Aorta (tissue), 5 donors: ENCODE measurements at regions not wholly inside any gene's neighbourhood (a gene's known extent, or its start where the extent isn't known, plus 50 kb on each side); places are given as distances from the start of the nearest gene placed in this dataset.

Experiments
- ATAC-seq: fragments of 200-7000 bp; cut with Tn5 transposase; one replicate; pipeline ENCODE4 v1.9.1; 2022; ENCODE audit warnings: moderate library complexity; ENCODE audit not compliant: low FRiP score
- DNase-seq, 2 donors: peaks; one replicate each; pipeline ENCODE4 v3.0.0-alpha.2; 2020
- H3K27ac ChIP-seq, 2 donors: one replicate each; pipeline ENCODE4 v1.5.1; 2013; ENCODE audit warnings: low read length in 2 of 2, mild to moderate bottlenecking in 2 of 2, moderate library complexity in 2 of 2, control low read depth in 1 of 2, inconsistent platforms in 1 of 2, low read depth in 1 of 2
- H3K27me3 ChIP-seq, 2 donors: one replicate each; pipeline ENCODE4 v1.6.1; 2013; ENCODE audit warnings: control low read depth in 1 of 2, low read length in 1 of 2, mild to moderate bottlenecking in 1 of 2, moderate library complexity in 1 of 2; ENCODE audit not compliant: insufficient read depth in 2 of 2, control insufficient read depth in 1 of 2
- H3K36me3 ChIP-seq, 2 donors: one replicate each; pipeline ENCODE4 v1.6.1; 2013; ENCODE audit warnings: control low read depth in 1 of 2, low read length in 1 of 2, mild to moderate bottlenecking in 1 of 2; ENCODE audit not compliant: insufficient read depth in 2 of 2, control insufficient read depth in 1 of 2
- H3K4me1 ChIP-seq, 2 donors: one replicate each; pipeline ENCODE4 v1.6.1; 2013; ENCODE audit warnings: low read length in 2 of 2, control low read depth in 1 of 2, mild to moderate bottlenecking in 1 of 2, moderate library complexity in 1 of 2; ENCODE audit not compliant: insufficient read depth in 2 of 2, control insufficient read depth in 1 of 2
- H3K4me3 ChIP-seq, 2 donors: one replicate each; pipeline ENCODE4 v1.5.1; 2013; ENCODE audit warnings: low read length in 2 of 2, control low read depth in 1 of 2, mild to moderate bottlenecking in 1 of 2
- H3K9me3 ChIP-seq: one replicate; pipeline ENCODE4 v1.6.1; 2013; ENCODE audit warnings: mild to moderate bottlenecking, low read length; ENCODE audit not compliant: control insufficient read depth
- WGBS, 2 donors: extraction: QIAGEN DNeasy Blood & Tissue Kit; methylation state at CpG; one replicate each; pipeline ENCODE4 v1.1.7; 2013; 5-methylcytosine and 5-hydroxymethylcytosine counted together
- intact Hi-C, 2 donors: fragments of 100-400 bp; cut with DNase I; formaldehyde crosslinking; loops; one replicate each; pipeline versions ENCODE4 v1.14.2 to v1.15.0; 2022
- donor health status: healthy with polysubstance abuse.
- donor health status: Bipolar disorder and iron deficiency.
- donor health status: DM: no; HTN: no; CAD: no.
- donor health status: DM: no; HTN: no; CAD: no.
- donor health status: DM: yes; HTN: yes; CAD: no.

DNA sequence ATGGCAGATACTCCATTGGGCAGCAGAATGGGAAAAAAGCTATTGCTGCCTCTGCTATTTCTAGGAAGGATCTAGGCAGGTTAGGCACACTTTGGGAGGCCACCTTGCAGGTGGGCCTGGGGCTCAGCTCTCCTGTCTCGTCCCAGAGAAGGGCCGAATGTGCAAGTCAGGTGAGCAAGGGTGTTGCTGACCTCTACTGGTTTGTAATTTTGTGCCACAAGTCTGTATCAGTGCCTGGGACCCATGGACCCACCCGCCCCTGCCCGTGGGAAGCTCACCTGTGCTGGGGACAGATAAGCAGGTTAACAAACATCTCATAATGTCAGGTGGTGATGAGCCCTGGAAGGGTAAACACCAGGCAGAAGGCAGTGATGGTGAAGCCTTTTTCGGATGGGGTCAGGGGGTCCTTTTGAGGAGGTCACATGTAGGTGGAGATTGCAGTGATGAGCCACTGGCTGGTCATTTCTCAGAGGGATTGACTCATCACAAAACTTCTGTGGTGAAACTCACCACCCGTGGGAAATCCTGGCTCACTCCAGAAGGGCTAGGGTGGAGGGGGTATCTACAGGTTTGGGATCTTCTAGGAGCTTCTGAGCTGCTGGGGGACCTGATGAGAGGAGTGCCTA is 161.3 kb downstream of the KLF13 start:
- H3K27ac ChIP-seq, result peak overlapping the region; percentile 17 to 29
- H3K4me1 ChIP-seq, result peaks cover 0 to 5% of the 10 kb centered on the region in 2 donors
- no peaks in the 10 kb centered on the region for H3K27me3 ChIP-seq
- WGBS, 2 donors, result 75 to 76% methylated on average over 6 of the region's 6 CpGs
- no peak for DNase-seq
- no peaks in the 10 kb centered on the region for H3K36me3 ChIP-seq
- peak; percentile 1 for ATAC-seq
- H3K4me3 ChIP-seq, result no peak overlapping the region
- no peaks in the 10 kb centered on the region for H3K9me3 ChIP-seq
- intact Hi-C loops, result loop anchor here in 1 of 2 donors (2.0 to 10.0 kb wide), 5 partner anchors 51 to 493 kb away; partner anchors contain the start of genes KLF13 and MTMR10

DNA sequence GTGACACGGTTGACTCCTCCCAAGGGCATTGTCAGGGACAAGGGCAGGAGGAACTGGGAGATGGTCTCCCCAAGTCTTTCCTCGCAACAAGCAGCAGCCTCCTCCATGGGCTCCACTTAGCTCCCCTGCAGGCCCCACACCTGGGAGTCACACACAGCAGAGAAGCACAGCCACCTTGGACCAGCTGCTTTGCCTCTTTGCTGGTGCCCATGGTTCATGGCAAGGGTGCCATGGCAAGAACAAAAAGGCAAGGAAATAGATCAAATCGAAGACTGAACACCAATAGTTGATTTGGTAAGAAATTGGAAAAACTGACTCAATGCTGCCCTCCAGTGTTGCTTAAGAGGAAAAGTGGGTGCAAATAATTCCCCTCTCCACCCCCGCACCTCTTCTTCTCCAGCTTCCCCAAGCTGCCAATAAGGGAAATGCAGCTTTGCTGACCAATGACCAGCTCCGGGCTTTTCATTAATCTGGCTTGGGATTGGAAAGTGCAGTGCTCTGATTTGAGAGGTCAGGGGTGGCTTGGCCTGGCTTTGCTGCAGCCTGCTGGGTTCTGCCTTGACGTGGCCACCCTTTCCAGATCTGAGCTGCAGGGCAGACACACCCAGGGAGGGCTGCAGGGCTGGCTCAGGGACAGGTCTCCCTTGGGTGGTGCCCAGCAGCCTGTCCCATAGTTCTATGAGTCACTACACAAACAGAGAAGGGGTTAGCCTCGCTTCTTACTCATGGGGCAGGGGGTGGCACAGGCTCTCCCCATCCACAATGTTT is 162.0 kb downstream of the KLF13 start:
- H3K27ac ChIP-seq, result peak overlapping the region; percentile 17 to 29
- WGBS, 2 donors, result 20% methylated on average over 7 of the region's 7 CpGs
- ATAC-seq, result peak; percentile 91
- peaks cover 0 to 5% of the 10 kb centered on the region in 2 donors for H3K4me1 ChIP-seq
- H3K4me3 ChIP-seq, result no peak overlapping the region
- H3K27me3 ChIP-seq, result no peaks in the 10 kb centered on the region
- intact Hi-C loops, result loop anchor here in 1 of 2 donors (2.0 to 10.0 kb wide), 5 partner anchors 51 to 494 kb away; partner anchors contain the start of genes KLF13 and MTMR10
- peak in 1 of 2 donors; percentile 76 for DNase-seq
- no peaks in the 10 kb centered on the region for H3K9me3 ChIP-seq
- no peaks in the 10 kb centered on the region for H3K36me3 ChIP-seq

DNA sequence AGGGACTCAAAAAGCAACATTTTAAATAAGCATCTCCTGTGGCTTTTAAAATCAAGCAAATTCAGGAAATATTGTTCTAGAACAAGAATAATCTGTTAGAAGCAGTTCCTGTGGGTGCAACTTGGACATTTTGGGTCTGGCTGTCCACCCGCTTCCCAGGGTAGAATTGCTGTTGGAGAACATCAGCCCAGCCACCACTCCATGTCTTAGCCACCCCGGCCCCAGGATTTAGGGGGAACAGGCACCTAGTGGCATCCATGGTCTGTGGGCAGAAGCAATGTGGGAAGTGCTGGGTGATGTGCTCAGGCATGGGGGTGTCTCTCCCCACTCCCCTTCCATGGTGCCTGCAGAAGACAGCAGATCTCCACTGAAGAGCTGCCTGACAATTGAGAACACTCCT is 162.6 kb downstream of the KLF13 start:
- Histone ChIP-seq H3K9me3 (no peaks in the 10 kb centered on the region), H3K27ac (no peak overlapping the region), H3K36me3 (no peaks in the 10 kb centered on the region), H3K4me3 (no peak overlapping the region), H3K4me1 (peaks cover 0 to 5% of the 10 kb centered on the region in 2 donors), H3K27me3 (no peaks in the 10 kb centered on the region)
- WGBS, 2 donors, result 88 to 89% methylated on average over 2 of the region's 2 CpGs
- DNase-seq (no peak), ATAC-seq (no peak)
- intact Hi-C loops, result loop anchor here in 1 of 2 donors (2.0 to 10.0 kb wide), 5 partner anchors 52 to 494 kb away; partner anchors contain the start of genes KLF13 and MTMR10

DNA sequence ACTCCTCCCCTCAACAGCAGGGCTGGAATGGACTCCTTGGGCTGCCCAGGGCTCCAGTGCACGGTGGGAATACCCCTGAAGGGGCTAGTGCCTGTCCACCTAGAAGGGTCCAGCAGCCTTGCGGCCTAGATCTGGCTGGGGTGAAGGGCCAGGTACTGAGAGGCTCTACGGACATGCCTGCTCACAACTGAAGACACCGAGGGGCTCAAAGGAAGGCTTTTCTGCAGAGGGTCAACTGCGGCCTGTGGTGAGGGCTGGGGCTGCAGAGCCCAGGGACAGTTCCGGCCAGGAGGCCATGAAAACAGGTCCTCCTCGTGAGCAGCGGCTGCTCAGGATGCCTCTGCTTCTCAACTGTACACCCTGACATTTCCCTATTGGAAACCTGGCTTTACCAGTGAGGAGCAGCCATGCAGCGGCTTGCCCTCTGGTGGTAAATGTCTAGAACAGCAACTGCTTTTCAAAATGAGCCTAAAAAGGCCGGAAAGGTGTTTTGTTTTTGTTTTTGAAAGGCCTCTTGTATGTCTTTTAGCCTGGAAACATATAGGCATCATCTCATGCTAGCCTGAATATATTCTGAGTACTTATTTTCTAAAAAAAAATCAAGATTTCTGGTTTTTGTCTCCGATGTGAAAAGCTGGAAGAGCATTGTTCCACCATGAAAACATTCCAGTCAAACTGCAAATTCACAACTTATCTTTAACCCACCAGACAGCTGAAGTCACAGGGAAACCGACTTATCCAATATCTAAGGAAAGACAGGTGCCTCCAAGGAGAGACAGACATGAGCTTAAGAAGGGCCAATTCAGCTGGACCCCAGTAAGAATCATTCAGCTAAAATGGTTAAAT is 163.4 kb downstream of the KLF13 start:
- DNase-seq (no peak), ATAC-seq (peak; percentile 80)
- Histone ChIP-seq H3K27me3 (no peaks in the 10 kb centered on the region), H3K4me3 (no peak overlapping the region), H3K4me1 (peaks cover 0 to 5% of the 10 kb centered on the region in 2 donors), H3K9me3 (no peaks in the 10 kb centered on the region), H3K36me3 (no peaks in the 10 kb centered on the region), H3K27ac (no peak overlapping the region)
- intact Hi-C loops, result loop anchor here (2.0 to 10.0 kb wide), 6 partner anchors 53 to 495 kb away; partner anchors contain the start of genes KLF13 (in 1 of the 2) and MTMR10 (in 1 of the 2)
- WGBS, 2 donors, result 44% methylated on average over 12 of the region's 12 CpGs

DNA sequence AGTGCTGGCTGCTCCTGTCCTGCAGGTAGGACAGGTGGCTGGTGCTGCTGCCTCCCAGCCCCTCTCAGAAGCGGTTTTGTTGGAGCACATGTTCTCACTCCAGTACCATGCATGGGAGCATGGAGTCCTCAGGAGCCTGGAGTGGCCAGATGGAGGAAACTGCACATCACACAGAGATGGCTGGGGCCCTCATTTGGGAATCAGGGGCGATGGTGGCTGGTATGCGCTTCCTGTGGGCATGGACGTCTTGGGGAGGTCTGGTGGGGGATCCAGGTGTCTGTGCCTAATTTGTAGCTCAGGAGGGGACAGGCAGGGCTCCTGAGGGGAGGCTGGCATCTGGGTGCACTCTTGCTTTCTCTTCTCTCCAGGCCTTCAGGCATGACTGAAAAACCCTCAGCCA is 168.2 kb downstream of the KLF13 start:
- intact Hi-C loops, result loop anchor here in 1 of 2 donors (5.0 kb wide), 1 partner anchor 292 kb away; no protein-coding TSS in a partner anchor
- no peak for DNase-seq
- WGBS, 2 donors, result 73 to 84% methylated on average over 4 of the region's 4 CpGs

DNA sequence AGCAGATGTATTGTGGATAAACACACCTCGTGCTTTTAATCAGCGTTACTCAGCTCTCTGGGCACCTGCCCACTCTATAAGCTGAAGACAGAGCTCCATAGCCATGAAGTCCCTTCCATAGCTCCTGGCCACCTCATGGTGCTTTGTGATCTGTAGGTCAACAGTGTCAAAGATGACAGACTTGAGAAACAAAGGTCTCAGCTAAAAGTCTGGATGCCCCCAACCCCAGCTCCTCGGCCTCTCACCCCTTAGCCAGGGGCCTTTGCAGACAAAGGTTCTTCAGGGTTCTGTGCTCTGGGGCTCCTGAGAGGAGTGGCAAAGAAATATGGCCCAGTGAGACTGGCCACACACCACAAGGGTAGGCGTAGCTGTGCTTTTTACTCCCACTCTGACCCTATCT is 168.6 kb downstream of the KLF13 start:
- WGBS, 2 donors, result 77 to 82% methylated on average over 4 of the region's 4 CpGs
- Histone ChIP-seq H3K27ac (no peak overlapping the region), H3K27me3 (no peaks in the 10 kb centered on the region), H3K36me3 (no peaks in the 10 kb centered on the region), H3K9me3 (no peaks in the 10 kb centered on the region), H3K4me1 (no peaks in the 10 kb centered on the region), H3K4me3 (no peak overlapping the region)
- no peak for ATAC-seq
- intact Hi-C loops, result no loop called here
- no peak for DNase-seq

More for the DNA sequence above, 168.2 kb downstream of the KLF13 start:
- Histone ChIP-seq H3K27ac (no peak overlapping the region), H3K9me3 (no peaks in the 10 kb centered on the region), H3K36me3 (no peaks in the 10 kb centered on the region), H3K27me3 (no peaks in the 10 kb centered on the region), H3K4me1 (no peaks in the 10 kb centered on the region), H3K4me3 (no peak overlapping the region)
- no peak for ATAC-seq

DNA sequence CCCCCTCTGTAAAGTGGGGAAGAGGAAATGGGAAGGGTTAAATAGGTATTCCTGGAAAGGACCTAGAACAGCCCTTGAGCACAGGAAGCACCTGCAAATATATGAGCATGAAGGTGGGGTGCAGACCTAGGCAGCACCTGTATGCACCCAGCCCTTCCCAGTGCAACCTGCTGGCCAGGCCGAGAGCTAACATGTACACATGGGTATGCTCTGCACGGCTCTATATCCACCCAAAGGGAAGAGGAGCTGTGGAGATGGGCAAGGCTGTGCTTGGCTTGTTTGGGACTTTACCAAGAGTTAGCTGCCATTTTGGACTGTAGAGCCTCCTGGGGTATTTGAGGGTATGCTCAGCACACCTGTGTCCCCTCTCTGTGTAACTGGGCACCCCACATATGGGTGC is 171.2 kb downstream of the KLF13 start:
- DNase-seq (no peak), ATAC-seq (no peak)
- intact Hi-C loops, result no loop called here
- Histone ChIP-seq H3K27me3 (no peaks in the 10 kb centered on the region), H3K4me3 (no peak overlapping the region), H3K27ac (no peak overlapping the region), H3K4me1 (no peaks in the 10 kb centered on the region), H3K9me3 (no peaks in the 10 kb centered on the region), H3K36me3 (no peaks in the 10 kb centered on the region)
- 91 to 100% methylated on average over 2 of the region's 2 CpGs for WGBS, 2 donors

DNA sequence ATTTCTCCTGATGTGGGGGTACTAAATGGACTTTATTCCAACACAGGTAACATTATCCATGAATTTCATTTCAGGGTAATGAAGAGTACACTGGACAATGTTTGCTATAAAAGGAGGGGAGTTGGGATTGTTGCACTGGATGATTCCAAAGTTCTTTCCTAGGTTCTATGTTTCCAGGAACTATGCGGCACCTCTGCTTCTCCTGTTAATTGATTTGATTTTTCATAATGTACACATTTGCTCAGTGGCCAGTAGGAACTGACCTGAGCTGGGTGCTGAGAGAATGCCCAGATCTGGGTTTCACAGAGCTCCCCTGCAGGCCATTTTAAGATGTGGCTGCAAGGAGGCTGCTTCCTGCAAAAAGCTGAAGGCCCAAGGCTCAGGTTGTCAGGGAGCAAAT is 171.7 kb downstream of the KLF13 start:
- WGBS, 2 donors, result 94 to 96% methylated on average over 1 of the region's 1 CpG
- H3K27me3 ChIP-seq, result no peaks in the 10 kb centered on the region
- DNase-seq (no peak), ATAC-seq (no peak)
- no peak overlapping the region for H3K27ac ChIP-seq
- no peaks in the 10 kb centered on the region for H3K4me1 ChIP-seq
- no peaks in the 10 kb centered on the region for H3K36me3 ChIP-seq
- H3K9me3 ChIP-seq, result no peaks in the 10 kb centered on the region
- H3K4me3 ChIP-seq, result no peak overlapping the region
- intact Hi-C loops, result no loop called here
